HL-60 (cell line): ENCODE measurements at regions not wholly inside any gene's neighbourhood (a gene's known extent, or its start where the extent isn't known, plus 50 kb on each side); places are given as distances from the start of the nearest gene placed in this dataset.
"Not testable (repeated sequence)": the region's sequence is repeated elsewhere in the genome, so short reads cannot be mapped to it uniquely, and the experiment has no call there.

Experiments used
- DNase-seq, 2 experiments: peaks; one replicate each; pipeline ENCODE4 v3.0.0-alpha.2; 2010 to 2020; ENCODE audit warnings: low read depth in 1 of 2, low spot score in 1 of 2
- H3K27ac ChIP-seq: fragments of 250-450 bp; sonication (Bioruptor Pico); replicated peaks from 2 replicates; pipeline ENCODE4 v1.5.1; 2020; ENCODE audit warnings: mild to moderate bottlenecking, moderate library complexity
- H3K27me3 ChIP-seq: fragments of 250-450 bp; sonication (Bioruptor Pico); 2 replicates; pipeline ENCODE4 v1.5.1; 2021; ENCODE audit warnings: mild to moderate bottlenecking, moderate library complexity; ENCODE audit not compliant: insufficient read depth, poor library complexity, severe bottlenecking
- H3K4me3 ChIP-seq: replicated peaks from 2 replicates; pipeline ENCODE4 v1.5.1; 2011; ENCODE audit warnings: mild to moderate bottlenecking, control low read depth, low read length; ENCODE audit not compliant: insufficient read depth

- H3K4me3 ChIP-seq, DNase-seq, H3K27me3 ChIP-seq, H3K27ac ChIP-seq: not testable (repeated sequence)
These were observed 906.0 kb downstream of the SPATA31A7 start for GRCh38 chr9:62095714-62096345.

DNA sequence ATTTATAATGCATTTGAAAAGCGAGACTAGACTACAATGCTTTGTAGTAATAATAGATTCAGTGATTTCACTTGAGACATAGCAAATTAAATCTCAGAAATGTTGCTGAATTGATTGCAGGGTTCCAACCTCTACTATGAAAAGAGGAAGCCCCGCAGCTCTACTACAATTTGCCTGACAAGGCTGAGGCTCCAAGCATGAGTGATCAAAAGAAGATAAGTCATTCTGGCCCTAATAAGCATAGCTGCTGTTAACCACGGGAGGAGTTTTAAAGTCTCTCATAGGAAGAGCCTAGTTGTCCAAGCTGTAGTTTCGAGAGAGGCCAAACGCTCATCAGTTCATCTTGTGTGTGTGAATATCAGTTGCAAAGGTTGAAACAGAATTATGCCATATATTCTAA is 920.6 kb downstream of the SPATA31A7 start:
- DNase-seq, H3K27ac ChIP-seq, H3K4me3 ChIP-seq, H3K27me3 ChIP-seq: not testable (repeated sequence)

DNA sequence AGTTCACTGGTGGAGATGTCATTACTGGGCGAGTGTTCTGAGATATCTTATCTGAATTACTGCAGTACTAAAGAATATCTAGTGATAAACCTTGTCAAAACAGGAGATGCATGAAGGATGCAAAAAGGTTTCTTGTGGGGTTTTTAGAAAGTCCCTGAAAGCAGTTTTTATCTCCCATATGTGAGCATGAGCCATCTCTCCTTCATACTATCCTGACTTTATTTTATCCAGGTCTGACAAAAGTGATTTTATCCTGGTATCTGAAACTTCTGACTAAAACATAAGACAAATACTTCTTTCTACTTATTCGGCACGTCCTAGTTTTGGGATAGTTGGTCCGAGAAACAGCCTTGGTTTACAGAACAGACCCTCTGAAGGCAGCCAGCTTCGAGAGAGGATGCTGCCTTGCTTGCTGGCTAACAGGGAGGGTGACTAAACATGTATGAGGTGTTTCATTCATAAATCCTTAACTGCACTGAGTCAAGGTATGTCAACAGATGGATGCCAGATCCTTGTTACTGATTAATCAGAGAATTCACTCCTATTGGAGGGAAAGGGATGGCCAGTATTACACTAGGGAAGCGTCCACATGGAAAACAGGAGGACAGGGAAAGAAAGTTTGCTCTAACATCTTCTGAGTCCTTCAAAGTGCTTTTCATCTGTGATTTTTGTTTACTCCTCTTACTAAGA is 927.3 kb downstream of the SPATA31A7 start:
- not testable (repeated sequence) for DNase-seq, H3K27ac ChIP-seq, H3K27me3 ChIP-seq, H3K4me3 ChIP-seq

DNA sequence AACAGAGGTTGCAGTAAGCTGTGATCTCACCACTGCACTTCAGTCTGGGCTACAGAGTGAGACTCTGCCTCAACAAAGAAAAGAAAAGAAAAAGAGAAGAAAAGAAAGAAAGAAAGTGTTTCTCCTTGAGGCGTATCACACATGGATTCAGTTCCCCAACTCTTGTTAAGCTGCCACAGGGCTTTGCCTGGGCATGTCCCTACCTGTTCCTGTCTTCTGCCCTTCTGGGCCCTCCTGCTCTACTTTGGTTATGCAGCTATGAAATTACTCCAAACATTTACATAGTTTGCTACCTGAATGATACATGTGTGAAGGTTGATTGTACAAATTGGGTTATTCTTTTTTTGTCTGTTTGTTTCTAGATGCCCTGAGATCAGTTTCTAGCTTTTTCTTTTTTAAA is 929.8 kb downstream of the SPATA31A7 start:
- not testable (repeated sequence) for H3K27ac ChIP-seq, DNase-seq, H3K27me3 ChIP-seq, H3K4me3 ChIP-seq

GRCh38 chr9:62125631-62126611 is 936.1 kb downstream of the SPATA31A7 start:
- DNase-seq, H3K27ac ChIP-seq, H3K27me3 ChIP-seq, H3K4me3 ChIP-seq: not testable (repeated sequence)

DNA sequence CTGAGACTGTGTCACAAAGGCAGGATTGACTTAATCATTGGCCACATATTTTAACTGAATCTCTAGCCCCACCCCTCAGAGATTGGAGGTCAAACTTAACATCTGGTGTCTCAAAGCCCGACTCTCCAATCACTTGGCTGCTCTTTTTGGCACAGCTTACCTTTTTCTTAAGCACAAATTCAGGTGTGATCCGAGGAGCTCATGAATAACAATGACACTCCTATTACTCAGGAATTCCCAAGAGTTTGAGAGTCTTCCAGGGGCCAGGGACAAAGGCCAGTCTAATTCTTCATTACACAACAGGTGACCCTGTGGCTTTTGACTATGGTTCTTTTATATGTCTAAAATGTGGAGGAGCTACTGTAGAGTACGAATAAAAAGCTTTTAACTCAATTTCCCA is 945.2 kb downstream of the SPATA31A7 start:
- not testable (repeated sequence) for H3K27ac ChIP-seq, H3K4me3 ChIP-seq, H3K27me3 ChIP-seq

GRCh38 chr9:62145648-62146047 is 955.8 kb downstream of the SPATA31A7 start:
- not testable (repeated sequence) for H3K4me3 ChIP-seq, H3K27me3 ChIP-seq, DNase-seq, H3K27ac ChIP-seq

More for the DNA sequence above, 945.2 kb downstream of the SPATA31A7 start:
- not testable (repeated sequence) for DNase-seq
